Vagina (tissue), 2 donors: ENCODE measurements at regions not wholly inside any gene's neighbourhood (a gene's known extent, or its start where the extent isn't known, plus 50 kb on each side); places are given as distances from the start of the nearest gene placed in this dataset.

Source experiments
- DNase-seq, 2 donors: peaks; one replicate each; pipeline ENCODE4 v3.0.0-alpha.2; 2017; ENCODE audit errors: extremely low spot score in 2 of 2
- H3K27ac ChIP-seq: fragments of 200-600 bp; sonication (generic); one replicate; pipeline ENCODE4 v1.5.1; 2019
- H3K27me3 ChIP-seq: fragments of 200-600 bp; sonication (generic); one replicate; pipeline ENCODE4 v1.5.1; 2019
- H3K36me3 ChIP-seq, 2 donors: fragments of 200-600 bp; sonication (generic); one replicate each; pipeline ENCODE4 v1.5.1; 2017 to 2019
- H3K4me1 ChIP-seq: fragments of 200-600 bp; sonication (generic); one replicate; pipeline ENCODE4 v1.5.1; 2019
- H3K4me3 ChIP-seq, 2 donors: fragments of 200-600 bp; sonication (generic); 1 replicate in 1 of 2; 2 replicates in 1 of 2; pipeline ENCODE4 v1.5.1; 2016 to 2019
- H3K9me3 ChIP-seq: fragments of 200-600 bp; sonication (generic); one replicate; pipeline ENCODE4 v1.5.1; 2019
- CTCF ChIP-seq, 3 experiments: fragments of 450-650 bp in 2 of 3; fragments of 200-600 bp in 1 of 3; sonication (generic) in 1 of 3; IDR thresholded peaks; one replicate each; pipeline ENCODE4 v1.5.1; 2017 to 2019; ENCODE audit warnings: antibody characterized with exemption in 3 of 3, mild to moderate bottlenecking in 2 of 3, moderate library complexity in 2 of 3
- POLR2A ChIP-seq, 2 donors: fragments of 450-650 bp; IDR thresholded peaks; one replicate each; pipeline ENCODE4 v1.6.1; 2017; ENCODE audit warnings: antibody characterized with exemption in 2 of 2, mild to moderate bottlenecking in 2 of 2, moderate library complexity in 2 of 2
- POLR2AphosphoS5 ChIP-seq, 2 donors: sonication (generic); formaldehyde crosslinking; IDR thresholded peaks; one replicate each; pipeline ENCODE4 v1.9.0; 2017; ENCODE audit warnings: antibody characterized with exemption in 2 of 2, mild to moderate bottlenecking in 2 of 2, low read depth in 1 of 2; ENCODE audit not compliant: insufficient read depth in 1 of 2
- intact Hi-C: fragments of 100-400 bp; cut with DNase I; formaldehyde crosslinking; loops from one replicate; pipeline ENCODE4 v1.15.1; 2023

- Histone ChIP-seq H3K27ac (no peak overlapping the region), H3K27me3 (no peaks in the 10 kb centered on the region), H3K4me1 (no peaks in the 10 kb centered on the region), H3K4me3 (no peak overlapping the region), H3K36me3 (no peaks in the 10 kb centered on the region), H3K9me3 (no peaks in the 10 kb centered on the region)
- TF ChIP-seq POLR2AphosphoS5 (IDR thresholded peaks at IDR 0.05; ENCODE audit: insufficient read depth in 1 of 2, low read depth in 1 of 2) (no peak), POLR2A (IDR thresholded peaks at IDR 0.05) (no peak), CTCF (IDR thresholded peaks at IDR 0.05) (no peak)
- DNase-seq, result no peak
- intact Hi-C loops, result no loop called here
Observed at GRCh38 chr3:5480190-5480589, 292.7 kb downstream of the EDEM1 start.

- H3K9me3 ChIP-seq, result no peaks in the 10 kb centered on the region
- TF ChIP-seq POLR2AphosphoS5 (IDR thresholded peaks at IDR 0.05; ENCODE audit: insufficient read depth in 1 of 2, low read depth in 1 of 2) (no peak), POLR2A (IDR thresholded peaks at IDR 0.05) (no peak), CTCF (IDR thresholded peaks at IDR 0.05) (no peak)
- H3K4me3 ChIP-seq, result no peak overlapping the region
- H3K27me3 ChIP-seq, result no peaks in the 10 kb centered on the region
- no peaks in the 10 kb centered on the region for H3K4me1 ChIP-seq
- no peaks in the 10 kb centered on the region for H3K36me3 ChIP-seq
- DNase-seq, result no peak
- intact Hi-C loops, result no loop called here
- no peak overlapping the region for H3K27ac ChIP-seq
Observed at GRCh38 chr3:5485427-5485826, 297.9 kb downstream of the EDEM1 start.

GRCh38 chr3:5488771-5489170, 301.3 kb downstream of the EDEM1 start:
- TF ChIP-seq POLR2A (IDR thresholded peaks at IDR 0.05), result no peak
- no peak for TF ChIP-seq POLR2AphosphoS5 (IDR thresholded peaks at IDR 0.05; ENCODE audit: insufficient read depth in 1 of 2, low read depth in 1 of 2)
- TF ChIP-seq CTCF (IDR thresholded peaks at IDR 0.05), result no peak
- H3K4me1 ChIP-seq, result no peaks in the 10 kb centered on the region
- DNase-seq, result no peak
- H3K27ac ChIP-seq, result no peak overlapping the region
- H3K36me3 ChIP-seq, result no peaks in the 10 kb centered on the region
- no peak overlapping the region for H3K4me3 ChIP-seq
- intact Hi-C loops, result no loop called here
- H3K27me3 ChIP-seq, result no peaks in the 10 kb centered on the region
- no peaks in the 10 kb centered on the region for H3K9me3 ChIP-seq

GRCh38 chr3:5489536-5489935, 302.0 kb downstream of the EDEM1 start:
- H3K27ac ChIP-seq, result no peak overlapping the region
- no peak overlapping the region for H3K4me3 ChIP-seq
- H3K27me3 ChIP-seq, result no peaks in the 10 kb centered on the region
- intact Hi-C loops, result no loop called here
- H3K9me3 ChIP-seq, result no peaks in the 10 kb centered on the region
- H3K4me1 ChIP-seq, result no peaks in the 10 kb centered on the region
- no peak for DNase-seq
- H3K36me3 ChIP-seq, result no peaks in the 10 kb centered on the region
- no peak for TF ChIP-seq POLR2A (IDR thresholded peaks at IDR 0.05)
- TF ChIP-seq POLR2AphosphoS5 (IDR thresholded peaks at IDR 0.05; ENCODE audit: insufficient read depth in 1 of 2, low read depth in 1 of 2), result no peak
- TF ChIP-seq CTCF (IDR thresholded peaks at IDR 0.05), result no peak

GRCh38 chr3:5494905-5495519, 307.5 kb downstream of the EDEM1 start:
- H3K4me3 ChIP-seq, result no peak overlapping the region
- no peak for TF ChIP-seq POLR2AphosphoS5 (IDR thresholded peaks at IDR 0.05; ENCODE audit: insufficient read depth in 1 of 2, low read depth in 1 of 2)
- TF ChIP-seq CTCF (IDR thresholded peaks at IDR 0.05), result no peak
- TF ChIP-seq POLR2A (IDR thresholded peaks at IDR 0.05), result no peak
- no peaks in the 10 kb centered on the region for H3K4me1 ChIP-seq
- no peaks in the 10 kb centered on the region for H3K27me3 ChIP-seq
- no peak overlapping the region for H3K27ac ChIP-seq
- intact Hi-C loops, result no loop called here
- DNase-seq, result no peak
- no peaks in the 10 kb centered on the region for H3K9me3 ChIP-seq
- H3K36me3 ChIP-seq, result no peaks in the 10 kb centered on the region
